HG03135 (cell line): ENCODE measurements at regions not wholly inside any gene's neighbourhood (a gene's known extent, or its start where the extent isn't known, plus 50 kb on each side); places are given as distances from the start of the nearest gene placed in this dataset.
"Not testable (repeated sequence)": the region's sequence is repeated elsewhere in the genome, so short reads cannot be mapped to it uniquely, and the experiment has no call there.

Experiments used
- ATAC-seq: cut with Tn5 transposase; IDR thresholded peaks from one replicate; pipeline ENCODE4 v1.9.1; 2021; ENCODE audit warnings: mild to moderate bottlenecking, moderate library complexity; ENCODE audit not compliant: unreplicated experiment

DNA sequence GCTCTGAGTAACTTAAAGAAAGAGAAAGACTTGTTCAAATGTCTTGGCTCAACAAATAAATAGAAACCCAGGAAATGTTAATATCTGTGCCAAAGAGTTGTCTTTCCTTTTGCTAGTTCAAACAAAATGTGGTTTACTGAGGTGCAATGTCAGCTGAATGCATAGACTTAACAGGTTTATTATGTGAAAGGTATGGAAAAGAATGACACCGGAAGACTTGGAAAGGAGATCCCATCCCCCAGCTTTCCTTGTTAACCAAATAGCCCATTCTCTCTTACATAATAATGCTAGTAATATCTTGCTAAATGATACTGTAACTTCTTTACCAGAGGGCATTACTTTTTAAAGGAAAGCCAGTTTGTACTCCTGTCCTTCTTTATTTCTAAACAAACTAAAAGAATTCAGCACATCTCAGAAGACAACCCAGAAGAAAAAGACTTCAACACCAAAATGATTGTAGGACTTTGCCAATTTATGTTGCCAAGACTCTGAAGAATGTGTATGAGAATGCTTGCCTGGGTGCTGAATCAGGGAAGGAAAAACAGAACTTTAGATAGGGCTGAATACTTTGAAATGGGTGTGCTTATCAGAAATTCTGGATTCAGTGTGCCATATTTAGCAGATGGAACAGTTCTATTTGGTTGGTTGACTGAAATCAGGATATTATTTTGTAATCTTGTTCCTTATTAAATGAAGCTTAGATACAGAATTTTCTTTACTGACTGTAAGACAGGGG is 344.1 kb downstream of the TMEM38B start:
- no peak for ATAC-seq

GRCh38 chr9:106039151-106039935 is 345.0 kb downstream of the TMEM38B start:
- ATAC-seq: no peak

- ATAC-seq: not testable (repeated sequence)
Observed at GRCh38 chr9:106041920-106042319, 347.6 kb downstream of the TMEM38B start.

DNA sequence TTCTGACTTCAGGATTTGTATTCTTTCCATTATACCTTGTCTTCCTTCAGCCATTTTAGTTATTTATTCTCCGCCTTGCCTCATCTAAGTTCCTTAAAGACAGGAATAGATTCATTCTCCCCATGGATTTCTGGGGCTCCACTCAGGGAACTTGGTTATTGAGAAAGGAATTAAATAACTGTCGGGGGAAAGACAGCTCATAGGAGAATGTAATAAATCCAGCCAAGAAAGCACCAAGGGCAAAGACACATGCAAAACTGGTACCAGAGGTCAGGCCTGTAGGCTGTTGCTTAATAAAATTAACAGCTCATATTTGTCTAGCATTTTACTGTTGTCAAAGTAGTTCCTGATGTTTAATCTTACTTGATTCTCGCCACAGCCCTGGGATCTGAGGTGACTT is 357.2 kb downstream of the TMEM38B start:
- no peak for ATAC-seq

- no peak for ATAC-seq
Observed at GRCh38 chr9:106052166-106052565, 357.8 kb downstream of the TMEM38B start.

GRCh38 chr9:106052735-106053134 is 358.4 kb downstream of the TMEM38B start:
- ATAC-seq: no peak

- ATAC-seq: no peak
Observed at GRCh38 chr9:106056328-106056727, 362.0 kb downstream of the TMEM38B start.

DNA sequence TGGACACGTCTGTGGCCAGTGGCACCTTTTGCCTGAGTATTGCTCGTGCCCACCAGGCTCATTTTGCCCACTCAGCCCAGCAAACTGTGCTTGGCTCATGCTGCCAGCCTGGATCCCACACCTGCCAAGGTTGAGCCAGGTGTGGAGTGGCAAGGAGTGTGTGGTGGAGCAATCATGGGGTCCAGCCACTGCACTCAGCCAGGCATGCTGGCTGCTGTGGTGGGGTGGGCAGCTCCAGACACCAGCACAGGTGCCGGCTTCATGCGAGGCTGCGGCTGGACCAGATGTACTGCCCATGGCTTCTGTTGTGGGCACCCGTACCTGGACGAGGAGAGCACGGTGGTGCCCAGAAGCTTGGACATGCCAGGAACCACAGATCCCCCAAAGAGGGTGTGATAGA is 364.1 kb downstream of the TMEM38B start:
- no peak for ATAC-seq

GRCh38 chr9:106059886-106060285 is 365.5 kb downstream of the TMEM38B start:
- no peak for ATAC-seq

- ATAC-seq: no peak
Observed at GRCh38 chr9:106060885-106061284, 366.5 kb downstream of the TMEM38B start.

DNA sequence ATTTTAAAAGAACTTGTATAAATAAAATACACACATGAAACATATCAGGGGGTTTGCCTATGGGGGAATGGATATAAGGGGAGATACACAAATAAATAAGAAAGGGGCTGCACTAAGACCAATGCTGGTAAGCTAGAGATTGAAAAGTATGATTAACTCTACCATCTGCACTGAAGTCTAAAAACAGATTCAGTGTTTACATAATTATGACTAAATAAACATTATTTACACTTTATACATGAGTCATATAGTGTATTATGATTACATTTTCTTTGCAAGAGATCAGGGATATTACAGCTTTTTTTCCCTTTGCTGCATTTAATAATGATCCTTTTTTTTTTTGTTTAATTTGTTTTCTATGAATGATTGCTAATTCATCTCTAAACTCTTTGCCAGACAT is 367.9 kb downstream of the TMEM38B start:
- ATAC-seq: no peak

DNA sequence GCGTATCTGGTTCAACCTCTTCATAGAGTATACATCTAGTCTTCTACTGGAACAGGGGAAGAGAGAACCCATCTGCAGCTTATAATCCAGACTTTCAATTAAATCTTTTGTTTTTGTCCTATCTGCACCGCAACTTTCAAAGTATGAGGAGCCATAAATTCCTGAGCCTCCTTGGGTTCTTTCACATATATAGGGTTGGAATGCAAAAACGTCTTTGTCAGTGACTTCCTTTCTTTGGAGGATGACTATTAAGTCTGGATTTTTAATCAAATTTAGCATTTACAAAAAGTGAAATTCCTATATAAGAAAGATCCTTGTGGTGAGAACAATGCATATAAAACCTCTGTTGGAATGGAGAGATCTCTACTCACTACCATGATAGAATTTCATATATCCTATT is 370.8 kb downstream of the TMEM38B start:
- ATAC-seq: no peak

GRCh38 chr9:106065579-106066214 is 371.4 kb downstream of the TMEM38B start:
- ATAC-seq: no peak

DNA sequence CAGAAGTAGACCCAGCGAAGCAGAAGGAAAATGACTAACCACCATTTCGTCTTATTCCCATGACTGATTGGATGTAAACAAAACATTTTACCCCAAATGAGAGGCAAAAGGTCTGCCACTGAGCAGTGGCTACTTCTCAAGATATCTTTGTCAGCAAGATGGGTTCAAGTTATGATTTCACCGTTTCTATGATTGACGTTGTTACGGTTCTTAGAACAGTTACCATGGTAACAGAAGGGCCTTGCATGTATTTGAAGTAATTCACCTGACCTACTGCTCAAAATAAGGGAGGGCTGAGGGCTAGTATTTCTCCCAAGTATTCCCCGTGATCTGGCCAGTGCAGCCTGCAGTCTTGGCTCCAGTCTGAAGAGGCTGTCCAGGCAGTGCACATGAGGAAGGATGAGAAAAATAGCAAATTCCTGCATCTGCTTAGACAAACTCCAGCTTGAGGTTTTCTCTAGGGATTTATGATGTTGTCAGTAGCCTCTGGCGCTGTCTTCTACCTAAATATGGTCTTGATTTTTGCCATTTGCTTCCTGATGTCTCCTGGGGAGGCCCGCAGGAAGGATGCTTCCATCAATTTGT is 372.7 kb downstream of the TMEM38B start:
- no peak for ATAC-seq

DNA sequence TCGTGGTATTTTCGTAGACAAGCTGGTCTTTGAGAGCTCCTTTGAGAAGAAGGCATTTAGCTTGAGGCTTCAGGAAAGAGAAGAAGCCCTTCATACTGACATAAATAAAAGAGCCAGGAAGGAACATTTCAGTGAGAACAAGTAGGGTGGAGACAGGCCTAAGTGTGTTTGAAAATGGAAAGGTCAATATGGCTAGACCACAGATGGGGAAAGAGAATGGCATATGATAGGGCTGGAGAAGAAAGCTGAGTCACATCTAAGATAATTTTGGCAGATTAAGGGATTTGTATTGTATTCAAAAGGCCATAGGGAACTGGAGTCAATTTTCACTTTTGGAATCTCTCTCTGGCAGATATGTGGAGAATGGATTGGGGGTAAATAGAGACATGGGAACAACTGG is 374.9 kb downstream of the TMEM38B start:
- no peak for ATAC-seq

- no peak for ATAC-seq
Observed at GRCh38 chr9:106072421-106072820, 378.1 kb downstream of the TMEM38B start.

DNA sequence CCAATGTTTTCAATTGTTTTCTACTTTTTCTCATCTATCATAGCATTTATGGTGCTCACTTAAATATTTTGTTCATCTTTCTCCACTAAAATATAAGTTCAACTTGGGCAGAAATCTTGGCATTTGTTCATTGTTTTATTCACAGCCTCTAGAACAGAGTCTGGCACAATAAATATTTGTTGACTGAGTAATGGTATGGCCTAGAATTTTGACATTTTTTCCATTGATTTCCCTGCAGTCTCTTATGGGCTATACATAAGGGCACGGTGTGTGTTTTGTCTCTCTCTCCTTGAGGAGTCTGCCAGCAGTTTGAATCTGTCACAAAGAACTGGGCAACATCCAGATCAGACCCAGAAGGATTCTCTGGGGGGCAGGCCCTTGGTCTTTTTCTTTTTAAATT is 379.7 kb downstream of the TMEM38B start:
- ATAC-seq: no peak

DNA sequence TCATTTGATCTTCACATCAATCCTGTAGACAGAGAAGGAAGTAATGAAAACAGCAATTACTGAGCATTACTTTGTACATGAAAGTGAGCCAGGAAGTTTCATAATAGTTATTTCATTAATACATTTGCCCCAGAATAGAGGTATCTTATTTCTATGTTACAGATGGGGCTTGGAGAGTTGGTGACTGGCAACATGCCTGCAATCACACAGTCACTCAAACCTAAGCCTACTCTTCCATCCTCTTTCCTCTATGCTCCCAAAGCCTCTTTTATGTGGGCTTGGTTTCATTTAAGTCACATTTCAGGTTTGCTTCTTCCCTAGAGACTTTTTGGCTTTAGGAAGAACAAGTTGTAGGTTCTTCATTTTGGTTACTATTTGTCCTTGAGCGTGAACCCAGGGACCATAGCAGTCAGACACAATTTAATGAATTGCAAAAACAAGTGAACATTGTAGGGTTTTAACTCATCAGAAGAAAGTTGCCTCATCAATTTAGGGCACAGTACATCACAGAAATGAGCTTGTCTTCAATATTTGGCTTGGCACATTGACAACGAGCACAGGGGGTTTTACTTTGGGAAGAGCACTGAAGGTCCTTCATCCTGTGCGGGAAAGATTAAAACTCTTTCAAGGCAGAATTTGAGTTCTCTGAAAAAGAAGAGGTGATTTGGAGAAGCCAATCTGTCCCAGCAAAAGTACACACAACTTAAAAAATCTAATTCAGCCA is 381.1 kb downstream of the TMEM38B start:
- ATAC-seq: no peak

GRCh38 chr9:106075960-106076327 is 381.6 kb downstream of the TMEM38B start:
- no peak for ATAC-seq

DNA sequence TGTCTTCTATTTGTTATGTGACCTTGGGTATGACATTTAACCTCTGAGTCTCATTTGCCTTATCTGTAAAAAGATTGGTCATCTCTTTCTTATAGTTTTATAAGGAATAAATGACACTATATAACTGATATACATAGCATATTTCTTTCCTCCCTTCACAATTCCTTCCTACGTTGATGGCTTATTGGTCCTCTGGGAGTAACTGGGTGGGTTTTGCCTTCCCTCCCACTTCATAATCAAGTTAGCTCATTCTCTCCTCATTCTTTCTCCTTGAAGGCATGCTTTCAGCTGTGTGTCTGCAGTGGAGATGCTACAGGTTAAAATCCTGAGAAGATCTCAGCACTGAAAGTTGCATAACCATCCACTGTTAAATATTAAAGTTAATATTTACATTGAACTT is 382.4 kb downstream of the TMEM38B start:
- no peak for ATAC-seq

DNA sequence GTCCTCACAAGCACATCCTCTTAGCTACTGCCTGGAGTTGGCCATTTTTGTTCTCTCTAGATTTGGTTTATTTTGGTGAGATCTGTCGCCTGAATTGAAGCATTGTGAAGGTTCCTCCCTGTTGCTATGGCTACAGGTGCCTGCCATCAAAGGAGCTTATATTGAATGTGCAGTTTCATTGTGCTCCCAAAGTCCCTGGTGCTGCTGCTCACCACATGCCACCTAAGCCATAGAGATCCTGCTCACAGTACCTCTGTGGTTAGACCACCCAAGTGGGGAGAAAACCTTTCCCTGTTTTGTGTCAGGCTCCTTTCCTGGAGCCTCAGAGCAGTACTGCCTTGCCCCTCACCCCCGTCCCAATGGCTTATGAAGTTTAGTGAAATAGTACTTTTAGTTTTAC is 383.4 kb downstream of the TMEM38B start:
- no peak for ATAC-seq
